IPS-20b (cell line): ENCODE measurements at regions not wholly inside any gene's neighbourhood (a gene's known extent, or its start where the extent isn't known, plus 50 kb on each side); places are given as distances from the start of the nearest gene placed in this dataset.

Source experiments
- H3K27ac ChIP-seq: one replicate; pipeline ENCODE4 v1.5.1; 2013; ENCODE audit warnings: low read length
- H3K27me3 ChIP-seq: 2 replicates; pipeline ENCODE4 v1.6.1; 2013; ENCODE audit warnings: mild to moderate bottlenecking, low read length, inconsistent platforms; ENCODE audit not compliant: insufficient read depth
- H3K36me3 ChIP-seq: 2 replicates; pipeline ENCODE4 v1.6.1; 2013; ENCODE audit warnings: low read depth, mild to moderate bottlenecking, inconsistent platforms, low read length, moderate library complexity; ENCODE audit not compliant: insufficient read depth
- H3K4me1 ChIP-seq: 2 replicates; pipeline ENCODE4 v1.6.1; 2013; ENCODE audit warnings: mild to moderate bottlenecking, control low read depth, inconsistent platforms, low read length, moderate library complexity; ENCODE audit not compliant: insufficient read depth
- H3K4me3 ChIP-seq: 2 replicates; pipeline ENCODE4 v1.5.1; 2013; ENCODE audit warnings: mild to moderate bottlenecking, low read length, inconsistent platforms
- H3K9ac ChIP-seq: 2 replicates; pipeline ENCODE4 v1.6.1; 2013; ENCODE audit warnings: low read depth, mild to moderate bottlenecking, inconsistent platforms, low read length, moderate library complexity
- H3K9me3 ChIP-seq: 2 replicates; pipeline ENCODE4 v1.6.1; 2013; ENCODE audit warnings: mild to moderate bottlenecking, low read depth, low read length, inconsistent platforms; ENCODE audit not compliant: insufficient read depth

GRCh38 chr3:68290333-68290732, 635.9 kb upstream of the SUCLG2 start:
- Histone ChIP-seq H3K4me3 (no peak overlapping the region), H3K27me3 (no peaks in the 10 kb centered on the region), H3K36me3 (no peaks in the 10 kb centered on the region), H3K9me3 (no peaks in the 10 kb centered on the region), H3K4me1 (no peaks in the 10 kb centered on the region), H3K27ac (no peak overlapping the region), H3K9ac (no peak overlapping the region)

GRCh38 chr3:68288085-68288484, 633.7 kb upstream of the SUCLG2 start:
- Histone ChIP-seq H3K27me3 (no peaks in the 10 kb centered on the region), H3K27ac (no peak overlapping the region), H3K9ac (no peak overlapping the region), H3K36me3 (no peaks in the 10 kb centered on the region), H3K4me1 (no peaks in the 10 kb centered on the region), H3K9me3 (no peaks in the 10 kb centered on the region), H3K4me3 (no peak overlapping the region)

- no peaks in the 10 kb centered on the region for H3K27me3 ChIP-seq
- no peaks in the 10 kb centered on the region for H3K9me3 ChIP-seq
- H3K9ac ChIP-seq, result no peak overlapping the region
These were observed 632.7 kb upstream of the SUCLG2 start for GRCh38 chr3:68287101-68287500.

GRCh38 chr3:68274286-68274685, 619.9 kb upstream of the SUCLG2 start:
- H3K9ac ChIP-seq, result no peak overlapping the region
- H3K27me3 ChIP-seq, result no peaks in the 10 kb centered on the region
- no peaks in the 10 kb centered on the region for H3K36me3 ChIP-seq
- no peaks in the 10 kb centered on the region for H3K9me3 ChIP-seq
- H3K4me3 ChIP-seq, result no peak overlapping the region
- H3K4me1 ChIP-seq, result no peaks in the 10 kb centered on the region
- H3K27ac ChIP-seq, result no peak overlapping the region

More at GRCh38 chr3:68287101-68287500, 632.7 kb upstream of the SUCLG2 start:
- H3K4me1 ChIP-seq, result no peaks in the 10 kb centered on the region
- no peaks in the 10 kb centered on the region for H3K36me3 ChIP-seq
- no peak overlapping the region for H3K4me3 ChIP-seq
- H3K27ac ChIP-seq, result no peak overlapping the region

- H3K36me3 ChIP-seq, result no peaks in the 10 kb centered on the region
- no peak overlapping the region for H3K4me3 ChIP-seq
- H3K9ac ChIP-seq, result no peak overlapping the region
- H3K27me3 ChIP-seq, result no peaks in the 10 kb centered on the region
- peaks cover 16% of the 10 kb centered on the region; the same call in 1 of the 2 replicates for H3K4me1 ChIP-seq
- H3K9me3 ChIP-seq, result no peaks in the 10 kb centered on the region
- H3K27ac ChIP-seq, result no peak overlapping the region
These were observed 616.7 kb upstream of the SUCLG2 start for GRCh38 chr3:68271145-68271544.

GRCh38 chr3:68256635-68257223, 602.3 kb upstream of the SUCLG2 start:
- H3K4me3 ChIP-seq, result no peak overlapping the region
- no peaks in the 10 kb centered on the region for H3K9me3 ChIP-seq
- H3K9ac ChIP-seq, result no peak overlapping the region
- no peaks in the 10 kb centered on the region for H3K36me3 ChIP-seq
- no peaks in the 10 kb centered on the region for H3K27me3 ChIP-seq
- H3K4me1 ChIP-seq, result no peaks in the 10 kb centered on the region
- no peak overlapping the region for H3K27ac ChIP-seq

- Histone ChIP-seq H3K9ac (no peak overlapping the region), H3K36me3 (no peaks in the 10 kb centered on the region), H3K9me3 (no peaks in the 10 kb centered on the region), H3K27me3 (no peaks in the 10 kb centered on the region), H3K4me1 (no peaks in the 10 kb centered on the region), H3K4me3 (no peak overlapping the region), H3K27ac (no peak overlapping the region)
These were observed 594.9 kb upstream of the SUCLG2 start for GRCh38 chr3:68249265-68249664.

- H3K9me3 ChIP-seq, result no peaks in the 10 kb centered on the region
- H3K4me1 ChIP-seq, result no peaks in the 10 kb centered on the region
- no peak overlapping the region for H3K27ac ChIP-seq
- no peak overlapping the region for H3K9ac ChIP-seq
- H3K36me3 ChIP-seq, result no peaks in the 10 kb centered on the region
- H3K4me3 ChIP-seq, result no peak overlapping the region
- no peaks in the 10 kb centered on the region for H3K27me3 ChIP-seq
These were observed 588.2 kb upstream of the SUCLG2 start for GRCh38 chr3:68242606-68243005.

GRCh38 chr3:68239542-68239941, 585.1 kb upstream of the SUCLG2 start:
- Histone ChIP-seq H3K9me3 (no peaks in the 10 kb centered on the region), H3K36me3 (no peaks in the 10 kb centered on the region), H3K4me3 (no peak overlapping the region), H3K4me1 (no peaks in the 10 kb centered on the region), H3K9ac (no peak overlapping the region), H3K27ac (no peak overlapping the region), H3K27me3 (no peaks in the 10 kb centered on the region)

- Histone ChIP-seq H3K4me1 (no peaks in the 10 kb centered on the region), H3K36me3 (no peaks in the 10 kb centered on the region), H3K27ac (no peak overlapping the region), H3K27me3 (no peaks in the 10 kb centered on the region), H3K9me3 (no peaks in the 10 kb centered on the region), H3K9ac (no peak overlapping the region), H3K4me3 (no peak overlapping the region)
These were observed 579.8 kb upstream of the SUCLG2 start for GRCh38 chr3:68234076-68234780.

GRCh38 chr3:68228856-68229255, 574.4 kb upstream of the SUCLG2 start:
- Histone ChIP-seq H3K9ac (no peak overlapping the region), H3K27me3 (no peaks in the 10 kb centered on the region), H3K36me3 (no peaks in the 10 kb centered on the region), H3K9me3 (no peaks in the 10 kb centered on the region), H3K4me3 (no peak overlapping the region), H3K4me1 (no peaks in the 10 kb centered on the region), H3K27ac (no peak overlapping the region)

- Histone ChIP-seq H3K27ac (no peak overlapping the region), H3K4me1 (no peaks in the 10 kb centered on the region), H3K4me3 (no peak overlapping the region), H3K9ac (no peak overlapping the region), H3K9me3 (no peaks in the 10 kb centered on the region), H3K36me3 (no peaks in the 10 kb centered on the region), H3K27me3 (no peaks in the 10 kb centered on the region)
These were observed 566.4 kb upstream of the SUCLG2 start for GRCh38 chr3:68220832-68221231.
